NB4 (cell line): ENCODE measurements at regions not wholly inside any gene's neighbourhood (a gene's known extent, or its start where the extent isn't known, plus 50 kb on each side); places are given as distances from the start of the nearest gene placed in this dataset.

Experiments used
- DNase-seq: peaks from one replicate; pipeline ENCODE4 v3.0.0; 2010; ENCODE audit warnings: low read depth
- H3K4me3 ChIP-seq: one replicate; pipeline ENCODE4 v1.5.1; 2011; ENCODE audit warnings: mild to moderate bottlenecking, low read depth, low read length, moderate library complexity
- CTCF ChIP-seq: IDR thresholded peaks from one replicate; pipeline ENCODE4 v1.5.1; 2012; ENCODE audit warnings: low read depth, low read length
- MAX ChIP-seq: IDR thresholded peaks from 2 replicates; pipeline ENCODE4 v1.6.1; 2011; ENCODE audit warnings: low read depth, low read length

GRCh38 chr11:93279851-93280347, 50.6 kb upstream of the DEUP1 start:
- TF ChIP-seq MAX (no peak), CTCF (no peak)
- DNase-seq = no peak
- no peak overlapping the region for H3K4me3 ChIP-seq
